Lower lobe of right lung (tissue), 2 donors: ENCODE measurements at regions not wholly inside any gene's neighbourhood (a gene's known extent, or its start where the extent isn't known, plus 50 kb on each side); places are given as distances from the start of the nearest gene placed in this dataset.

Source experiments
- ATAC-seq, 2 donors: fragments of 200-7000 bp; cut with Tn5 transposase; one replicate each; pipeline ENCODE4 v1.9.1; 2020 to 2022; ENCODE audit warnings: mild to moderate bottlenecking in 2 of 2, moderate library complexity in 2 of 2
- DNase-seq: peaks from one replicate; pipeline ENCODE4 v3.0.0-alpha.2; 2020
- H3K27ac ChIP-seq: fragments of 200-600 bp; one replicate; pipeline ENCODE4 v1.8.0; 2022
- H3K27me3 ChIP-seq: fragments of 200-600 bp; one replicate; pipeline ENCODE4 v1.8.0; 2022; ENCODE audit warnings: low read depth
- H3K36me3 ChIP-seq: fragments of 200-600 bp; one replicate; pipeline ENCODE4 v1.8.0; 2022; ENCODE audit warnings: mild to moderate bottlenecking
- H3K4me1 ChIP-seq: fragments of 200-600 bp; one replicate; pipeline ENCODE4 v1.8.0; 2022
- H3K4me3 ChIP-seq: fragments of 200-600 bp; one replicate; pipeline ENCODE4 v1.8.0; 2022; ENCODE audit warnings: mild to moderate bottlenecking
- H3K9me3 ChIP-seq: fragments of 200-600 bp; one replicate; pipeline ENCODE4 v1.8.0; 2022
- intact Hi-C: fragments of 100-400 bp; cut with DNase I; formaldehyde crosslinking; loops from one replicate; pipeline ENCODE4 v1.11.0; 2022
- TF ChIP-seq, protein P1 (sequence below): fragments of 200-600 bp; IDR thresholded peaks from one replicate; pipeline ENCODE4 v1.8.0; 2022; ENCODE audit warnings: antibody characterized with exemption, mild to moderate bottlenecking
- donor health status: DM: no; HTN: yes; CAD: no; lungs with severe emphysema.

DNA sequence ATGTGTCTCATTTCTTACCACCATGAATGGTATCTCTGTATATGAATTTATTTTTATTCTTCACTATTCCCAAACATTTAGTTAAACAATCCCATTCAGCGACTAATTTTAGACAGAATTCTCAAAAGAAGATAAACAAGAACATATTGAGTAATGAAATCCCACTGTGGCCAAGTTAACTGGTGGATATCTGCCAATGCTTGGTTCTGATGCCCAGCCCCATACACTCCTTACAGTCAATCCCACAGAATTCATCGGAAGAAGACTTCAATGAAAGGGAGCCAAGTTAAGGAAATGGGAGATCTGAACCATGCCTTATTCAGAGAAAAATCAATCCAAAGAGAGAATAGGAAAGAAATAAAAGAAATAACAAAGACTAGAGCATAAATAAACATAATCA is 518.0 kb downstream of the XPNPEP1 start:
- DNase-seq (no peak), ATAC-seq (no peak)
- Histone ChIP-seq H3K36me3 (no peaks in the 10 kb centered on the region), H3K27ac (no peak overlapping the region), H3K4me3 (no peak overlapping the region), H3K9me3 (no peaks in the 10 kb centered on the region), H3K27me3 (no peaks in the 10 kb centered on the region), H3K4me1 (no peaks in the 10 kb centered on the region)
- intact Hi-C loops: no loop called here
- TF ChIP-seq, protein P1, sequence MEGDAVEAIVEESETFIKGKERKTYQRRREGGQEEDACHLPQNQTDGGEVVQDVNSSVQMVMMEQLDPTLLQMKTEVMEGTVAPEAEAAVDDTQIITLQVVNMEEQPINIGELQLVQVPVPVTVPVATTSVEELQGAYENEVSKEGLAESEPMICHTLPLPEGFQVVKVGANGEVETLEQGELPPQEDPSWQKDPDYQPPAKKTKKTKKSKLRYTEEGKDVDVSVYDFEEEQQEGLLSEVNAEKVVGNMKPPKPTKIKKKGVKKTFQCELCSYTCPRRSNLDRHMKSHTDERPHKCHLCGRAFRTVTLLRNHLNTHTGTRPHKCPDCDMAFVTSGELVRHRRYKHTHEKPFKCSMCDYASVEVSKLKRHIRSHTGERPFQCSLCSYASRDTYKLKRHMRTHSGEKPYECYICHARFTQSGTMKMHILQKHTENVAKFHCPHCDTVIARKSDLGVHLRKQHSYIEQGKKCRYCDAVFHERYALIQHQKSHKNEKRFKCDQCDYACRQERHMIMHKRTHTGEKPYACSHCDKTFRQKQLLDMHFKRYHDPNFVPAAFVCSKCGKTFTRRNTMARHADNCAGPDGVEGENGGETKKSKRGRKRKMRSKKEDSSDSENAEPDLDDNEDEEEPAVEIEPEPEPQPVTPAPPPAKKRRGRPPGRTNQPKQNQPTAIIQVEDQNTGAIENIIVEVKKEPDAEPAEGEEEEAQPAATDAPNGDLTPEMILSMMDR: no peak

DNA sequence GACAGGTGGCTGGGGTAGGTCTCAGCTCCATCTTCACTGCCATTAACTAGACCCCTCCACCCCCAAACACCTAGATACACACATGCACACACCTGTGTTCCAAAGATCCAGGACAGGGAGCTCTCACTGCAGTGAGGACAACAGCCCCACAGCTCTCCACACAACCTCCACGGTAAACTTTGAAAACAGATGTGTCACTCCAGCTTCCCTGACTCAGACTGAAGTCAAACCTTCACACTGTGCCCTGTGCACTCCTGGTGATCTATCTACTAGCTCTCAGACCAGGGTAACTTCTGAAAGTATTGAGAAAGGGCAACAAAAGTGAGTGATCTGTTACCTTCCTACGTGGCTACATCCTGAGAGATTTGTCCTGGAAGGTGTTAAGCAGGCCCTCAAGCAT is 519.8 kb downstream of the XPNPEP1 start:
- Histone ChIP-seq H3K4me3 (no peak overlapping the region), H3K36me3 (no peaks in the 10 kb centered on the region), H3K27me3 (no peaks in the 10 kb centered on the region), H3K9me3 (no peaks in the 10 kb centered on the region), H3K4me1 (no peaks in the 10 kb centered on the region), H3K27ac (no peak overlapping the region)
- no peak for ATAC-seq
- intact Hi-C loops: no loop called here
- TF ChIP-seq, protein P1: no peak
- DNase-seq: no peak

DNA sequence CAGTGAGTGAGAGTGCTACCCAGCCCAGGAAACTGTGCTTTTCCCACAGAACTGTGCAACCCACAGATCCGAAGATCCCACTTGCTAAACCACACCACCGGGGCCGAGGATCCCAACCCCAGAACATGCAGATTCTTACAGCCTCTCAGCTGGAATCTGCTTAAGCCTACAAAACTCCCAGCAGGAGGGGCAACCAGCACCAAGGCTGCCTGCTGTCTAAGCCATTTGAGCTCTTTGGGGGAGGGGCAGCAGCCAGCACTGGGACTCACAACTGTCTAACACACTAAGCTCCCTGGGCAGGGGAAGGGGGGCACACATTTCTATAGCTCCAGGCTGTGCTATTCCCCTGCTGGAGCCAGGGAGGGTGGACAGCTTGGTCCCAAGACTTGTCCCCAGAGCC is 529.9 kb downstream of the XPNPEP1 start:
- TF ChIP-seq, protein P1: no peak
- DNase-seq (no peak), ATAC-seq (no peak)
- H3K36me3 ChIP-seq: no peaks in the 10 kb centered on the region
- no peaks in the 10 kb centered on the region for H3K9me3 ChIP-seq
- no peaks in the 10 kb centered on the region for H3K27me3 ChIP-seq
- intact Hi-C loops: no loop called here
- no peak overlapping the region for H3K27ac ChIP-seq
- no peaks in the 10 kb centered on the region for H3K4me1 ChIP-seq
- H3K4me3 ChIP-seq: no peak overlapping the region

DNA sequence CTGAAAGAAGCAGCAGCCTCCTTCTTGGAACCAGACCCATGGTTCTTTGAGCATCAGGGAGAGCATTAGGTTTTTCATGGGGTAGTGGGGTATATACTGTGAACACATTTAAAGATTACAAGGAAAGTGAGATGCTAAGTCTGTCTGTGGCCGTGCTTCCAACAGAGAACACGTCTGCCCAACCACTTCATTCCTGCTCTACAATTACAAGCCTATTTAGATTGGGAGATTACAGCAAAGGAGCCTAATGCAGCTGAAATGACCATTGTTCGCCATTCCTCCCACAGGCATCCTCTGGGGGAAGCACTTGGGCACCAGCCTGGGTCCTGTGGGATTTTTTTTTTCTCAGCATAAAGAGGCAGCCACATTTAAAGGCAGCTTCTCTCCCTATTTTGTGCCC is 536.4 kb downstream of the XPNPEP1 start:
- TF ChIP-seq, protein P1: no peak
- no peak for DNase-seq
- Histone ChIP-seq H3K9me3 (no peaks in the 10 kb centered on the region), H3K27me3 (no peaks in the 10 kb centered on the region), H3K4me1 (no peaks in the 10 kb centered on the region), H3K36me3 (no peaks in the 10 kb centered on the region), H3K27ac (no peak overlapping the region), H3K4me3 (no peak overlapping the region)
- no peak for ATAC-seq
- intact Hi-C loops: no loop called here

DNA sequence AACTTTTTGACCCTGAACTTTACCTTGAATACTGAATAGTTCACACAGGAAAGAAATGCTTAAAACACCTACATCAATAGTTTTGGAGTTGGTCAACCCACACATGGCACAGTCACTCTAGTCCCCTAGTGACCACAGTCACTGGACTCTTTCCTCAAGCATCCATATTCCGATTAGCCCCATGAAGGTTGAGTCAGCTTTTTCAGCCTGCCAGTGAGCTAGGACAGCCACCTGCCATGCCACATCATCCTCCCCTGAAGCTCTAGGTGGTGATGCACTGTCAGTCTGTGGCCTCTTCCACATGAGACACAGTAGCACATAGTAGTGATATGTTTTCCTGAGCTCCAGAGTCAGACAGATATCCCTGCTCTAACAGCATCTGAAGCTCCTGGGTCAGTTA is 537.2 kb downstream of the XPNPEP1 start:
- H3K36me3 ChIP-seq: no peaks in the 10 kb centered on the region
- no peak overlapping the region for H3K27ac ChIP-seq
- TF ChIP-seq, protein P1: no peak
- H3K4me3 ChIP-seq: no peak overlapping the region
- intact Hi-C loops: no loop called here
- no peaks in the 10 kb centered on the region for H3K9me3 ChIP-seq
- H3K27me3 ChIP-seq: no peaks in the 10 kb centered on the region
- H3K4me1 ChIP-seq: no peaks in the 10 kb centered on the region
- ATAC-seq: no peak
- DNase-seq: no peak

DNA sequence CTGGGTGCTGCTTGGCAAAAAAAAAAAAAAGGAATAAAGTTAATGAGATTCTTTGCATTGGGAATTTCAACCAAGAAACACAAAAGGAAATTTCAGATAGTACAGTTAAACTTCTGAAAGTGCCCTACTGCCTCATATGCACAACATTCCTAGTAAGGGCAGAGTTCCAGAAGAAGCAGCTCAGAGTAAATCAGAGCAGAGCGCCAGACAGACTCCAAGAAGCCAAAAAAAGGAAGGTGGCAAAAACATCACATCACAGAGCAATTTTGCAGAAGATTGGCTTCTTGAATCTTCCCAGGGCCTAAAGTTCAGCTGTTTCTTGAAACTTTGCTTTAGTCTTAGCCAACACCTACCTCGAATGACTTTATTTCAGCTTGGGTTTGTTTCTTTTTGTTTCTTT is 544.1 kb downstream of the XPNPEP1 start:
- TF ChIP-seq, protein P1: no peak
- no peaks in the 10 kb centered on the region for H3K27me3 ChIP-seq
- H3K4me1 ChIP-seq: no peaks in the 10 kb centered on the region
- no peaks in the 10 kb centered on the region for H3K36me3 ChIP-seq
- no peaks in the 10 kb centered on the region for H3K9me3 ChIP-seq
- no peak overlapping the region for H3K4me3 ChIP-seq
- H3K27ac ChIP-seq: no peak overlapping the region
- ATAC-seq (no peak), DNase-seq (no peak)
- intact Hi-C loops: no loop called here
